Neural progenitor cell (in vitro differentiated cells): ENCODE measurements at regions not wholly inside any gene's neighbourhood (a gene's known extent, or its start where the extent isn't known, plus 50 kb on each side); places are given as distances from the start of the nearest gene placed in this dataset.

ENCODE experiments used
- EZH2 ChIP-seq: fragments of 200-600 bp; sonication (generic); IDR thresholded peaks from 2 replicates; pipeline ENCODE4 v1.6.1; 2017; ENCODE audit warnings: antibody characterized with exemption, mild to moderate bottlenecking, moderate library complexity
- TF ChIP-seq, protein P1 (sequence below): fragments of 200-600 bp; sonication (generic); IDR thresholded peaks from 2 replicates; pipeline ENCODE4 v1.5.1; 2017; ENCODE audit warnings: antibody characterized with exemption, mild to moderate bottlenecking

DNA sequence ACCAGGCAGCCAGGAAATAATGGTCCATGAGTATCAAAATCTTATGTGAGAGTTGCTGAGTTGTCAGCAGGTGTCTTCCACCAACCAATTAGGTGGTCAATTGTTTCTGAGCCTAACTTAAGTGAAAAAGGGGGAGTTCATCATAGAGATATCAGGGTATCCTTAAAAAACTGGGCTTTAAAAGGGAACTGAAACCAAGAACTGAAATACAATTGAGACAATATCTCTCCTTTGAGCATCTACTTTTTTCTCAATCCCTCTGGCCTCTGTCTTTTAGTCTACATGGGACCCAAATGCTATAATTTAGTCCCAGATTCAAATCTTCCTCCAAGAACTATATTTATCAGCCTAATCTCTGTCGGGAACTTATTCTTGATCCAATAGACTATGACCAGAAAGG lies 201.0 kb downstream of the BTG1 start:
- no peak for TF ChIP-seq EZH2
- TF ChIP-seq, protein P1, sequence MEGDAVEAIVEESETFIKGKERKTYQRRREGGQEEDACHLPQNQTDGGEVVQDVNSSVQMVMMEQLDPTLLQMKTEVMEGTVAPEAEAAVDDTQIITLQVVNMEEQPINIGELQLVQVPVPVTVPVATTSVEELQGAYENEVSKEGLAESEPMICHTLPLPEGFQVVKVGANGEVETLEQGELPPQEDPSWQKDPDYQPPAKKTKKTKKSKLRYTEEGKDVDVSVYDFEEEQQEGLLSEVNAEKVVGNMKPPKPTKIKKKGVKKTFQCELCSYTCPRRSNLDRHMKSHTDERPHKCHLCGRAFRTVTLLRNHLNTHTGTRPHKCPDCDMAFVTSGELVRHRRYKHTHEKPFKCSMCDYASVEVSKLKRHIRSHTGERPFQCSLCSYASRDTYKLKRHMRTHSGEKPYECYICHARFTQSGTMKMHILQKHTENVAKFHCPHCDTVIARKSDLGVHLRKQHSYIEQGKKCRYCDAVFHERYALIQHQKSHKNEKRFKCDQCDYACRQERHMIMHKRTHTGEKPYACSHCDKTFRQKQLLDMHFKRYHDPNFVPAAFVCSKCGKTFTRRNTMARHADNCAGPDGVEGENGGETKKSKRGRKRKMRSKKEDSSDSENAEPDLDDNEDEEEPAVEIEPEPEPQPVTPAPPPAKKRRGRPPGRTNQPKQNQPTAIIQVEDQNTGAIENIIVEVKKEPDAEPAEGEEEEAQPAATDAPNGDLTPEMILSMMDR: no peak
